ENCODE measurements at regions not wholly inside any gene's neighbourhood (a gene's known extent, or its start where the extent isn't known, plus 50 kb on each side); places are given as distances from the start of the nearest gene placed in this dataset.

DNA sequence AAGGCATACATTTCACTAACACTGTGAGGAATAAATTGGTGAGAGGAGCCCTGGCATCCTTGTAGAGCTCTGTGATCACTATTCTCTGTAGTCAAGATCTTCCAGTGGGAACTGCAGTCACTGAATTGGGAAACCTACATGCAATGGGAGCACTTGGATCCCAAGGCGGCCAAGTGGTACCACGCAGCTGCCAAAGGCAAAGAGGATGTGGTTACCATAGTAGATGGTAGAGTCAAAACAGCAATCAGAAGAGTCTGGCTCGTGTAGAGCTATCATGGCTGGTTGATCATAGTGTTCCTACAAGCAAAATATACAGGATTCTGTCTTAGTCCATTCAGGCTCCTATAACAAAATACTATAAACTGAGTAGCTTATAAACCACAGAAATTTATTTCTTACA, 849.7 kb downstream of the ROBO2 start:
- no peak for TF ChIP-seq CTCF (conservative IDR thresholded peaks at IDR 0.05 in 1 of 2, IDR thresholded peaks at IDR 0.05 in 1 of 2; ENCODE audit: low read depth in 1 of 2, low read length in 2 of 2)
- TF ChIP-seq EZH2 (IDR thresholded peaks at IDR 0.05; ENCODE audit: low read length, missing control alignments), result no peak

Measured in fibroblast of lung (primary cell).